Stimulated activated CD4-positive, alpha-beta T cell treated with anti-CD3 and anti-CD28 coated beads, Interleukin-1b, Interleukin-23, amount 100 ng/mL, for 1 hour (primary cell): ENCODE measurements at regions not wholly inside any gene's neighbourhood (a gene's known extent, or its start where the extent isn't known, plus 50 kb on each side); places are given as distances from the start of the nearest gene placed in this dataset.

ENCODE experiments used
- DNase-seq, 2 donors: peaks; one replicate each; pipeline ENCODE4 v3.0.0-alpha.2; 2020; ENCODE audit warnings: low read depth in 2 of 2

DNA sequence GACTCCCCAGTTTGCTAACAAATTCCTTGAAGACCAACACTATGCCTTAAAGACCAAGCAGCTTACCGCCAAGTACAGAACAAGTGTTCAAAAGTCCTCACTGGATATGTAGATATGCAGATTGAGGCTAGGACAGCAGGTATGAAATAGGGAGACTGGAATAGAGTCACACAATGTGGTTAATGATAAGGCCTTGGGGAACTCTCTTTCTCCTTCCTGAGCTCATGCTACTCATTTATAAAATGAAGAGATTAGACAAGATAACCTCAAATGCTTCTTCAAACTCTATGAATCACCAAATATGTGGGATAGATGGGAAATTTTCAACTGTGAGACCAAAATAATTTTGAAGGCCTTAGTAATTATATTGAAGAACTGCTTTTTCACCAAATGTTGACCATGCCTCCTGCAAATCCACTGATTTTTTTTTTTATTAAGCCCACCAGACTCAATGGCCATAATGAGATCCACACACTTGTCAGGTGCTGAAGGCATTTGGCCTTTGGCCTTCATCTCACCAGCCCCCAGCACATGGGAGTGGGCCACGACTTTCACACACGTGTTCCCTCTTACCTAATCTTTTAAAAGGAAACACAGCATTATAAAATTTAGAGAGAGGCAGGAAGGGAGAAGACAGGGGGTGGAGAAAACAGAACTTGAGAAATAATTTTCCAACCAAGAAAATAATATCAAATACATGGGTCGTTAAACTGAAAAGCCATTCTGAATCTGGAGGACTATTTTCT, 181.5 kb downstream of the EN1 start:
- no peak for DNase-seq

DNA sequence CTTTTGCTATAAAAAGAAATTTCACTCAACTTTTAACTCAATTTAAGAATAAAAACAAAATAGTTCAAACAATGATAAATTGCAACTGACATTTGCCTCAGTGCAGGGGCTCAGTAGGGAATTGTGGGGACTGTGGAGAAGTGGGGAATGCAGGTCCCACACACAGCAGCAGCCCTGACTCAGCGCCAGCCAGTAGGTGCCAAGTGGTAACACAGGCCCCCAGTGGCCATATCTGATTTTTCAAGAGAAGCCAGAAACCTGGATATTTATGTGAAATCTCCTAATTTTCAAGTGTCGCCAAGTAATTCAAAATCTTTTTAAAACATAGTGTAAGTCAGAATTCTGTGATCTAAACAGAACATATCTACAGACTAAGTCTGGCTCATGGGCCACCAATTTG, 186.3 kb downstream of the EN1 start:
- DNase-seq = no peak

DNA sequence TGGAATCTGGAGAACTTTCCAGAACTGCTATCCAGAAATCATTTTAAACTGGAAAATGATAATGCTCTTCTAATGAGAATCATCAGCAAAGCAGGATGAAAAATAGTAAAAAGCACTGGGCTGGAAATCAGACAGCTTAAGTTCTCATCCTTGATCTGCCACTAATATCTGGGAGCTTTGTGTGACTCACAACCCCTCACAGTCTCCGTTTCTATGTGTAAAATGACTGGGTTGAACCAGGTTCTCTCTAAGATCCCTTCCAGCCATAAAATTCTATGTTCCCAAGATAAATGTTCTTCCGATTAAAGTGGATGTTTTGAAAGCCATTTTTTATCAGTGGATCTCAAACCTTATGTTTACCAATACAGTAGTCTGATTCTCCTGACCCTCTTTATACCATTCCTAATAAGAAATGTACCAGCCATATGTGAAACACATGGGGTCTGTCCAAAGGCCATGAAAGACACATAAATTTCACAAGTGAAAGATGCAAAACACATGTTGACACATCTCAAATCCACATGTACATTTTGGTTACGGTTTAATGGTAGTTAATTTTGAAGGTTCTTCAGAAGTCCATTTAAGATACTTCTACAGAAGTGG, 188.8 kb downstream of the EN1 start:
- DNase-seq = no peak

DNA sequence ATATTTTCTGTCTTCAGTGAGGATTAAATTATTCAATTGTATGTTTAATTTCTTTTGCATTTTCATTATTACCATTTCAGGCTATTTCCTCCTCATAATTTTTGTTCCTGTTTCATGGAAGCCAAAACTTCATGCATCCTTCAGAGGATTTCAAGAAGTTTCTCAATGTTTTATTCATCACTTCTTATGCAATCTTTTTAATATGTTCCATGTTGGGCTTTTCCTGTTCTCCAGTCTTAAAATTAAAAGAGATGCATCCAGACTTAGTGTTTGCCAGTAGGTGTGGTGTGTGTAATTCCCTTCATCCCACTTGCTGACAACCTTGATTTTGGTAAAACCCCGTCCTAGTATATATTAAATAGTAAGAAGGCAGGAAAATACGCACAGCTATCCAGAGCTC, 190.0 kb downstream of the EN1 start:
- DNase-seq = no peak

DNA sequence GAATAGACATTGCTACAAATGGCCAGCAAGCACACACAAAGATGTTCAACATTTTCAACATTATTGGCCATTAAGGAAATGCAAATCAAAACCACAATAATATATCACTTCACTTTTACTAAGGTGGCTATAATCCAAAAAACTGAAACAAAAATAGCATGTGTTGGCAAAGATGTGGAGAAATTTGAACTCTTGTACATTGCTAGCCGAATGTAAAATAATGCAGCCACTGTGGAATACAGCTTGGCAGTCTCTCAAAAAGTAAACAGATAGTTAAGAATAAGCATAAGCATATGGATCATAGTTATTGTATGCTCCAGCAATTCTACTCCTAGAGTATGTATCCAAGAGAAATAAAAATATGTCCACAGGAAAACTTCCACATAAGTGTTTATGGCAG, 192.5 kb downstream of the EN1 start:
- no peak for DNase-seq

DNA sequence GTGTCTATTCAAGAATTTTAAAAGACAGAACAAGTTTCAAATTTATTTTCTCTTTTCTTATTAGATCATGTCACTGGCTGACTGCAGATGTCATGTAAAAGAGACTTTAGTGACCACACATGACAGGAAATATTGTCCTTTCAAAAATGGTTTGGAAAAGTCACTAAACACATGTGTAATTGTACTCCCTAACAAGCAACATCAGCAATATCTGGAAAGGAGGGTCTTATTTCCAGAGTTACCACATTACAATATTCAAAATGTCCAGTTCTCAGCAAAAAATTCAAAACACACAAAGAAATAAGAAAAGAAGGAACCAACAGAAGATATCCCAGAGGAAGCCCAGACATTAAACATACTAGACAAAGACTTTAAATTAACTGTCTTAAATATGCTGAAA, 197.1 kb downstream of the EN1 start:
- DNase-seq = no peak

DNA sequence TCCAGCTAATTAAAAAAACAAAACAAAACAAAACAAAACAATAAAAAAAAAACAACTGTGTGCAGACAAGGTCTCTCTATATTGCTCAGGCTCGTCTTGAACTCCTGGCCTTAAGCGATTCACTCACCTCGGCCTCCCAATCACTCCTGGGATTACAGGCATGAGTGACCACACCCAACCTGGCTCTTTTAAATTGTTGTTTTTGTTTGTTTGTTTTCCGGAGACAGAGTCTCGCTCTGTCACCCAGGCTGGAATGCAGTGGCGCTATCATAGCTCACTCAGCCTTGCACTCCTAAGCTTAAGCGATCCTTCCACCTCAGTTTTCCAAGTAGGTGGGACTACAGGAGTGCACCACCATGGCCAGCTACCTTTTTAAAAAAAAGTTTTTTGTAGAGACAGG, 201.6 kb downstream of the EN1 start:
- DNase-seq = no peak

DNA sequence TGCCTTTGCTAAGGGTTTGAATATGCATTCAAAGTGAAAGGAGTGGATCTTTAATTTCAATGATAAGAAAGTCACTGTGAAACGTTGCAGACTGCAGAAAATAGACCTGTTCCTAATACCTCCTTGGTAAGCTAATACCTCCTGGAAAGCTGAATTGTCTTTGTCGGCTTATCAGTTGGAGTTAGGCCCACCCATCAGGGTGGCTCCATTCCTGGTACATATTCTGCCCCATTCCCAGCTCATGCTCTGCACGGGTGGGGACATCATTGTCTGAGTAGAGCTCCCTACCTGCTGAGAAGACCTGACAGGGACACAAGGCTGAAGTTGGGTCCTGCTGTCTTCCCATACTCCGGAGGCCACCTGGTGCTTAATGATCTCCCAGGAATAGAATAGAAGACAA, 203.3 kb downstream of the EN1 start:
- no peak for DNase-seq

DNA sequence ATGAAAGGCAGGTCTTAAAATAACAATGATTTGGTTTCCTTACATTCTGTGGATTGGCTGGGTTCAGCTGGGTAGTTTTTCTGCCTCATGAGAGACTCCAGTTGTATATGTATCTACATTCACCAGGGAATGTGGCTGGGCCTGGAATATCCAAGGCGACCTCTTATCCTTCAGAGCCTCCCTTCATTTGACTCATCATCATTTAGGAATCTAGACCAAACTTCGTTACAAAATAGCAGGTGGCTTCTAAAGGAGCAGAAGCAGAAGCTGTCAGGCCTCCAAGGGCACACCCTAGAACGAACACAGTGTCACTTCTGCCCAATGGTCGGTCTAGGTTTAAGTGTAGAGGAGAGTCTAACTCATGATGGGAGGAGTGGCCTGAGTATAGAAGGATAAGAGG, 204.2 kb downstream of the EN1 start:
- no peak for DNase-seq

DNA sequence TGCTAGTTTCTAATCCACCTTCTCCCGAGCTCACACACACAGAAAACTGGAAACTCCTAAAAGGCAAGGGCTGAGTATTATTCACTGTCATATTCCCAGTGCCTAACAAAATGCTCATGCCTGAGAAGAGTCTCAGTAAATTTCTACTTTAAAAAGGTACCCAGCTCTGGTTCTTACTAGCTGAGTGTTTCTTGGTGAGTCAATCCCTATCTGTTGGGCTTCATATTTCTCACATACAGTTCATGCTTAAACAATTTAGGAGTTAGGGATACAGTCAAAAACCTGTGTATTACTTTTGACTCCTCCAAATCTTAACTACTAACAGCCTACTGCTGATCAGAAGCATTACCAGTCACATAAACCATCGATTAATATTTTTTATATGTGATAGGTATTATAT, 204.9 kb downstream of the EN1 start:
- DNase-seq = no peak

DNA sequence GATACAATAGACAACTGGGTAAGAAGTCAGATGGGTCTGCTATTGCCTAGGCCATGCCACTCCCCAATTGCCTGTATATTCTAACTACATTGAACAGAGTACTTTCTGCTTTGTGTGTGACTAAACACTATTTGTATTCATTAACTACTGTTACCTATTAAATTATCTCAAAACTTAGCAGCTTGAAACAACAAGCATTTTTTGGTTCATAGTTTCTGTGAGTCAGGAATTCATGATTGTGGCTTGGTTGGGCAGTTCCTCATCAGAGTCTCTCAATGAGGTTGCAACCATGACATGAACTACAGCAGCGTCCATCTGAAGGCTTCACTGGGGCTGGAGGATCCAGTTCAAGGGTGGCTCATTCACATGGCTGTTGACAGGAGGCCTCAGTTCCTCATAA, 205.7 kb downstream of the EN1 start:
- no peak for DNase-seq

DNA sequence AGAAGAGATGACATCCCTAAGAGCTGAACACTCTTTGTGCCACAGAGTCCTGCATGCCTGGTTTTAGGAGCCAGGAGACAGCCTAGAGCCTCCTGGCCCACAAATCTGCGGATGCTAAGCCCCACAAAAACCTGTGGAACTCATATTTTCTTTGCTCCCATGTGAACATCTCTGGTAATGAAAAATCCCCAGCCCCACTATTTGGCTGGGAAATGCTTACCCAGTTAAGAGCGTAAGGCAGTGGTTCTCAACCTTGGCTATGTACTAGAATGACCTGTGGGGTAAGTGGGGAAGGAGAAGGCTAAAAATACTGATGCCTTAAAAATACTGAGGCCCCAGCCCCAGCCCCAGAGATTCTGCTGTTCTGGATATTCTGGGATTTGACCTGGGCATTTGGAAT, 208.1 kb downstream of the EN1 start:
- DNase-seq = no peak

DNA sequence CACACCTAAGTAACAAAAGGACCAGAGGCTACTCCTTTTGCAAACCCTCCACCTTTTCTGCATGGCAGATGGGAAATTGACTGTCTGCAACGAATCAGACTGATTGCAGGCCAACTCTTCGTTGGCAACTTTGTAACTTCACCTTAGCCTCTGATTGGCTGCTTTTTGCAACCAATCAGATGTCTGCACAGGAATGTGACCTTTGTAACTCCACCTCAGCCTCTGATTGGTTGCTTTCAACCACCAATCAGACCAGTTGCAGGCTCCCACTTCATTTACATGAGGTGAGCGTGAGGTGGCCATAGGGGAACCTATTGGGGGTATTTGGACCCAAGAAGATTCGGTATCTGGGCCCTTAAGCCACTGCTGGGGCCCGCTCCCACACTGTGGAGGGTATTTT, 209.0 kb downstream of the EN1 start:
- DNase-seq = no peak

DNA sequence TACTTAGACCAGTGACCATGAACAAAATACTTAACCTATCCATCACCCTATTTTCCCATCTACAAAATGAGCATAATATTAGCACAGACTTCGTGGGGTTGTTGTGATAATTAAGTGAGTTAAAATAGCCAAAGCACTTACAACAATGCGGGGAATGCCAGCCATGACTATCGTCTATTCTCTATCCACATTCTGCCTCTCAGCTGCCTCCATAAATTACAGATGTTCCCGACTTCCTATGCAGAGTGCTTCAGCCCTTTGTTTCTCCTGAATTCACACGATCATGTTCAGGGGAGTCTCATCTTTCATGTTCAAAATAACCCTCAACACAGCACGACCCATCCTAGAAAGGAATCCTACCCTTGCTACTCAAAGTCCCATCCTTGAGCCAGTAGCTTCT, 211.6 kb downstream of the EN1 start:
- DNase-seq = no peak

DNA sequence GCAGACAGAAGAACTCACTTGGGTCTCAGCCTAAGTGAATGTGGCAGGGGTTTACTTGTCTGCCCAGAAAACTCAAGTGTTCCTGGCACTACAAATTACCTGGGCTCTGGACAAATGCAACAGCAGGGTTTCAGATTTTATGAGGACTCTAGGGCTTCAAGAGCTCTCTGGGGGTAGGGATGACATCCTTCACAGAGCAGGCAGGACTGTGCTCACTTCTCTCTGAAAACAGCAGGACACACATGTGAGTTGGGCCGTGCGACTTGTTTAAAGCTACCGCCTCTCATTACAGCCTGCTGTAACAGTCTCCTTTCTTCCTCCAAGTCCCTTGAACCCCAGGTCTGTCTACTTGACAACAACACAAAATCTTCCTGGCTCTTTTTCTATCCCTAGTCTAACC, 212.6 kb downstream of the EN1 start:
- no peak for DNase-seq

DNA sequence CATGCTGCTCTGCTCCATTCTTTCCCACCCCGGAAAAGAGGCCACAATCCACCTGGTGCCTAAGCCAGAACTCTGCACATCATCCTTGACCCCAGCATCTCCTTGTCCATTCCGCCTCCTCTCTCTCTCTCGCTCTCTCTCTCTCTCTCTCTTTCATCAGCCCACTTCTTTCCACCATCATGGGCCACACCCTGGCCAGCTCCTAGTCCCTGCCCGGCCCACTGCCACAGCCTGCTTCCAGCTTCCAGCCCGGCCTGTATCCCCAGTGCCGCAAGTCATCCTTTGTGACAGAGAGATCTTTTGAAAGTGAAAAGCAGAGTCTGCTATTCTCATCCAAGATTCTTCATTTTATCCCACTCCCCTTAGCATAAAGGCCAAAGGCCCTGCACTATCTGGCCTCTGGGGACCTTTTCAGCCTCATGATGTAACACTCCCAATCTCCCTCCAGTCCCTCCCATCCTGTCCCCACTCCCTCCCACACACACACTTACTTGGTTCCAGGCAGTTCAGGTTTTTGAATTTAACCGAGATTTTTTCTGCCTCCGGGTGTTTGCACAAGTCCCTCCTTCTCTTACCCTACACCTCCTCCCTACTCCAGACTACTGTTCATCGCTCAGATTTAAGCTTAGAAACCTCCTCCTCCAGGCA, 214.0 kb downstream of the EN1 start:
- DNase-seq = no peak

DNA sequence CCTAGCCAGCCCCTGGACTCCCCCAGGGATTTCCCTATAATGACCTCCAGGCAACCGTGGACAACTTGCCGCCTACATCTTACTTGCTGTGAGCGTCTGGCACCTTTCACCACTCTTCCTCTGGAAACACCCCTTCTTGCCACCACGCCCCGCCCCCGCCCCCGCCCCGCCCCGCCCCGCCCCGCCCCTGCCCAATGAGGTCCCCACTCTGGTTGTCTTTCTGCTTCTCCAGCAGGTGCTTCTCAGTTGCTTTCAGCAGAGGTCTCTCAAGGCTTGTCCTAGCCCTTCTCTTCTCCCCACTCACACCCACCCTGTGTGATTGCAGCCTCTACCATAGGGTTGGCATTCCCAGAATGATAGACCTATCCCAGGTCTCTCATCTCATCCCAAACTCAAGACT, 214.5 kb downstream of the EN1 start:
- DNase-seq = no peak

DNA sequence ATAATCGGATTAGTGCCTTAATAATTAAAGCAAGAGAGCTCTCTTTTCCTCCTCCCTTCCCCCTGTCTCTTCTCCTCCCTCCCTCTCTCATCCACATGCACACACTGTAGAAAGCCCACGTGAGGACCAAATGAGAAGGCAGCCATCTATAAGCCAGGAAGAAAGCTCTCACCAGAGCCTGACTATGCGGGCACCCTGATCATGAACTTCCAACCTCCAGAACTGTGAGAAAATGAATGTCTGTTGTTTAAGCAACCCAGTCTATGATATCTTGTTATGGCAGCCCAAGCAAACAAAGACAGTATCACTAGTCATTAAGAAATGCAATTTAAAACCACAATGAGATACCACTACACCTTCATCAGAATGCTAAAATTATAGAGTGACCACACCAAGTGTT, 220.3 kb downstream of the EN1 start:
- no peak for DNase-seq

DNA sequence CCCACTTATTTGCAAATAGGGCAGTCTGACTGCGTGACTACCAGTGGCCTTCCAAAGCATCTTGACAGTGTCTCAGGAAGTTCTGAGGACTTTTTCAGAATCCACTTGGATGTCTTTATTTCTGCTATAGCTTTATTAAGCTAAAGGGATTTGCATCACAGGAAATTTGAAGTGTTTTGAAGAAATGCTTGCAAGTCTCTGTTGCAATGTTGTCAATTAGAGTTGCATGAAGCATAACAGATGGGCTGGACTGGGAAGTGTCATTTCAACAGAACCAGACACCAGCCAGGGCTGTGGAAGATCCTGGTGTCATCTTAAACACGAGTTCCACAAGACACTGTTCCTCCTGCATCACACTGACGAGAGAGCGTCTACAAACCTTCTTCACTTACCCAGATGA, 224.5 kb downstream of the EN1 start:
- no peak for DNase-seq

DNA sequence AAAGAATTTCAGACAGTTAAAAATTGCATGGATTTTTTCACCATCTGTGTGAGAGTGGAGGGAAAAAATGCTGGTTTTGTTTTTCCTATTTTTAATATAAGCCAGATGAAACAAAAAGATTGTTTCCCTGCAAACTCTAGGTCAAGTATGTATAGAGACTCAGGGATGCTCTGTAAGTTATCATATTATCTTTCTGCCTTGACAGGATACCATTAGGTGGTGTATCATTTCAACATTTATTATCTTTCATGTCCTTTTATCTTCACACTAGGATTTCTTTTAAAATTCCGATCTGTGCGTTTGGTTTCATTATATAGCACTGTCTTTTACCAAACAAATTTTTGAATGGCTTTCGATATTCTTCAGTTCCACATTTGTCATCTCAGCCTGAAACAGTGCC, 225.3 kb downstream of the EN1 start:
- no peak for DNase-seq

DNA sequence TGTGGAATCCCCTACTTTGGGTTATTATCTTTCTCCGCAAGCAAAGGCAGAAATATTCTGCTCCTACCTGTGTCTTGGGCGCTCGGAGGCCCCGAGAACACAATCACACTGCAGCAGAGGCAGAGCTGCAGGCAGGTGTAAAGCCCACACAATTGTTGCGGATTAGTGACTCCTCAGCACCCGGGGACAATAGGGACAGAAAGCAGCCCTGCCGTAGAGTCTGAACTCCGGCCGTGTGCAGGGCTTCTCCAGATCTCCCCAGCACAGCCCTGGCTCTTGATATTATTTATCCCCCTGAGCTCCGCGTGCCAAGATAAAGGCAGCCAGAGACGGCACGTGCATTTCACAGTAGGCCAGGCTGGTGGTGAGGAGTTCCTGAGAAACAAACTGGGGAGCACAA, 229.2 kb downstream of the EN1 start:
- no peak for DNase-seq

DNA sequence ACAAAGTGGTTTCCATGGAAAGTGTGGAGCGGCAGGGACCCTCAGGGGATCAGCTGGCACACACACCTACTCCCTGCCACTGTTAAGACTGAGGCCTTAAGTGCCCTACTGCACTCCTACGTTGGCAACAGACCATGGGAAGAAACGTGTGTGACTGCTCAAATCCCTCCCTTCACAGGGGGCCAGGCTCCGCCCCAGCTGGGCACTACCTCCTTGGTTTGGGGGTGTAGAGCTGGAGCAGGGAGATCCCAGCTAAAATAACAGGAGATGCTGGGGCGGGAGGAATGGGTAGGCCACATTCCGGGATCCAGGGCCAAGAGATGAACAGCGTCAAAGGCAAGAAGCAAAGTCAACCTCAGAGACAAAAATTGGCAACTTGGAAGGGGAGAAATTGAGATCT, 231.0 kb downstream of the EN1 start:
- DNase-seq = no peak

DNA sequence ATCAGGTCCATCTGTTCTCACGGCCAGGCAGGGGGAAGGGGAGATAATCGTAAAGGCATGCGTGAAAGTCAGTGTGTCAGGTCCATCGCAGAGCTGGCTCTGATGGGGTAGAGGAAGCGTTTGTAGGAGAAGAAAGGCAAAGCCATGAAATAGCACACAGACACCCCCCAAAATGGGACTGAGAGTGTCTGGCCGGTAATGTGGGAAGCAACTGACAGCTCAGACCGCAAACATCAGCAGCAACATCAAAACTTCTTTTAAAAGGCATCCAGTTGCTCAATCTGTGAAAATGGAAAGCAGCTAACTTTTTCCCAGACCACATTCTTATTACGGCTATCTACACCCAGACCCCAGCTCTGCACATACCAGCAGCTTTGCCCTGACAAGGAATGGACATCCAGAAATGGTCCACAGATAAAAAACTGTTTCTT, 232.6 kb downstream of the EN1 start:
- DNase-seq = no peak

DNA sequence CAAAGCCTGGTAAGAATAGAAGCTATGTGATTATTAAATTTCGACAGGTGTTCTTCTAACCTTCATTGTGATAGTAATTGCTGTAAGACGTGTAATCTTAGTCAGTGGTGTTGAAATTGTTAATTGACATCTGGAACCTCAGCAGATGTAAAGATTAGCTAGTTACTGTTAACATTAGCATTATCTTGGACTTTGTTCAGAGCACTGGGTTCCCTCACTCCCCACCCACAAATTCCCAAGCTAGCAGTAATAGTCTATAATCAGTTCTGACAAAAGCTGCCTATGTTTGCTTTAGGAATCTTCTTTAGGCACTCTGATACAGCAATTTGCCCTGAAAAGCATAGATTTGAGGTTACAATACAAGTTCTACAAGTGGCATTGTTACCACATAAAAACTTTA, 233.7 kb downstream of the EN1 start:
- no peak for DNase-seq
